ENCODE measurements at regions not wholly inside any gene's neighbourhood (a gene's known extent, or its start where the extent isn't known, plus 50 kb on each side); places are given as distances from the start of the nearest gene placed in this dataset.

DNA sequence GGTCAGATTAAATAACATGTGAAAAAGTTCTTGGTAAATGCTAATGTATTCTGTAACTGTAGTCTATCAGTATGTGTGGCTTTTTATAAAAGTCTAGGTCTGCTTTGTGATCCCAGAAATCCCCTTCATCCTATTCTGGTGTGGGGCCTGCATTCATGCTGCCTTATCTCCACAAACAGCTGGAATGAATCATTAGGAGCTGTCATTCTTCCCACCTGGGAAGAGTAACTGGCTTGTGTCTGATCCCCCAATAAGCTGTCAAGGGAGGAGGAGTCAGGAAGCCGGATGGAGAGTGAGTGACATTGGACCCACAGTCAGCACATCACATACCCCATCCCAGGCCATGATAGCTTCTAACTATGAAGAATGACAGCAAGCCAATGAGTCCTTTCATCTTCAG lies 81.1 kb upstream of the EPHA4 start:
- Histone ChIP-seq H3K4me1 (no peaks in the 10 kb centered on the region), H3K36me3 (no peaks in the 10 kb centered on the region), H3K4me3 (no peak overlapping the region), H3K27ac (no peak overlapping the region), H3K9me3 (no peaks in the 10 kb centered on the region), H3K27me3 (replicated peaks in 1 of 7) (no peaks in the 10 kb centered on the region)
- no peak for DNase-seq
- intact Hi-C loops (cut with DNase I; ENCODE audit: low total_unique reads) = no loop called here
- TF ChIP-seq CTCF (IDR thresholded peaks at IDR 0.05 in 8 of 11, conservative IDR thresholded peaks at IDR 0.05 in 3 of 11) = no peak
- no peak for TF ChIP-seq POLR2A (IDR thresholded peaks at IDR 0.05)
- no peak for TF ChIP-seq POLR2AphosphoS5 (IDR thresholded peaks at IDR 0.05)
- 33 to 64% (median 53%) methylated on average over 1 of the region's 1 CpG for WGBS, 5 donors

- TF ChIP-seq CTCF (IDR thresholded peaks at IDR 0.05 in 8 of 11, conservative IDR thresholded peaks at IDR 0.05 in 3 of 11) (no peak), POLR2A (IDR thresholded peaks at IDR 0.05) (no peak), POLR2AphosphoS5 (IDR thresholded peaks at IDR 0.05) (no peak)
- H3K4me1 ChIP-seq = no peaks in the 10 kb centered on the region
- no peaks in the 10 kb centered on the region for H3K36me3 ChIP-seq
- DNase-seq = no peak
- H3K9me3 ChIP-seq = peaks cover 0 to 5% (median 0%) of the 10 kb centered on the region in 8 donors
- no peak overlapping the region for H3K4me3 ChIP-seq
- no peak overlapping the region for H3K27ac ChIP-seq
- WGBS, 5 donors = 81 to 91% (median 84%) methylated on average over 5 of the region's 5 CpGs
- intact Hi-C loops (cut with DNase I; ENCODE audit: low total_unique reads) = no loop called here
- no peaks in the 10 kb centered on the region for H3K27me3 ChIP-seq (replicated peaks in 1 of 7)
Observed at GRCh38 chr2:221649051-221649775, 77.1 kb upstream of the EPHA4 start.

GRCh38 chr2:221642447-221642846 lies 70.3 kb upstream of the EPHA4 start:
- Histone ChIP-seq H3K9me3 (peaks cover 0 to 13% (median 0%) of the 10 kb centered on the region in 8 donors), H3K36me3 (no peaks in the 10 kb centered on the region), H3K4me3 (no peak overlapping the region), H3K27ac (no peak overlapping the region), H3K27me3 (replicated peaks in 1 of 7) (no peaks in the 10 kb centered on the region), H3K4me1 (no peaks in the 10 kb centered on the region)
- 89 to 94% (median 92%) methylated on average over 3 of the region's 3 CpGs for WGBS, 5 donors
- no peak for TF ChIP-seq POLR2AphosphoS5 (IDR thresholded peaks at IDR 0.05)
- no peak for TF ChIP-seq CTCF (IDR thresholded peaks at IDR 0.05 in 8 of 11, conservative IDR thresholded peaks at IDR 0.05 in 3 of 11)
- no peak for TF ChIP-seq POLR2A (IDR thresholded peaks at IDR 0.05)
- intact Hi-C loops (cut with DNase I; ENCODE audit: low total_unique reads) = no loop called here
- no peak for DNase-seq

- Histone ChIP-seq H3K4me1 (no peaks in the 10 kb centered on the region), H3K9me3 (peaks cover 0 to 9% (median 0%) of the 10 kb centered on the region in 8 donors), H3K27ac (no peak overlapping the region), H3K4me3 (no peak overlapping the region), H3K27me3 (replicated peaks in 1 of 7) (no peaks in the 10 kb centered on the region), H3K36me3 (no peaks in the 10 kb centered on the region)
- WGBS, 5 donors = 50 to 66% (median 58%) methylated on average over 13 of the region's 13 CpGs
- TF ChIP-seq POLR2AphosphoS5 (IDR thresholded peaks at IDR 0.05) (no peak), POLR2A (IDR thresholded peaks at IDR 0.05) (no peak), CTCF (IDR thresholded peaks at IDR 0.05 in 8 of 11, conservative IDR thresholded peaks at IDR 0.05 in 3 of 11) (no peak)
- no peak for DNase-seq
- intact Hi-C loops (cut with DNase I; ENCODE audit: low total_unique reads) = no loop called here
Observed at GRCh38 chr2:221641181-221641871, 69.2 kb upstream of the EPHA4 start.
